WTC11 (cell line): ENCODE measurements at regions not wholly inside any gene's neighbourhood (a gene's known extent, or its start where the extent isn't known, plus 50 kb on each side); places are given as distances from the start of the nearest gene placed in this dataset.

Experiments used
- ATAC-seq: fragments of 200-7000 bp; cut with Tn5 transposase; 2 replicates; pipeline ENCODE4 v1.10.0; 2021; ENCODE audit warnings: mild to moderate bottlenecking, moderate library complexity
- CTCF ChIA-PET: fragments of 300-600 bp; sonication (Branson Sonifier 250); formaldehyde crosslinking; loops from one replicate; lab custom pipeline; 2021; ENCODE audit warnings: antibody characterized with exemption; lab: Charles Lee
- POLR2A ChIA-PET: fragments of 350-600 bp; sonication (Branson Sonifier 250); formaldehyde crosslinking; loops from one replicate; lab custom pipeline; 2021; ENCODE audit warnings: antibody characterized with exemption; lab: Charles Lee
- DNase-seq: peaks from one replicate; pipeline ENCODE4 v3.0.0; 2021; ENCODE audit warnings: low spot score
- H3K27ac Mint-ChIP-seq: 2 replicates; pipeline ENCODE4 v1.8.0; 2021; ENCODE audit warnings: mixed read lengths
- H3K27me3 Mint-ChIP-seq: 2 replicates; pipeline ENCODE4 v1.8.0; 2021; ENCODE audit warnings: low read depth, mild to moderate bottlenecking, moderate library complexity, mixed read lengths
- H3K36me3 Mint-ChIP-seq: 2 replicates; pipeline ENCODE4 v1.8.0; 2021; ENCODE audit warnings: mixed read lengths
- H3K4me1 Mint-ChIP-seq: 2 replicates; pipeline ENCODE4 v1.8.0; 2022; ENCODE audit warnings: mixed read lengths
- H3K4me3 Mint-ChIP-seq: 2 replicates; pipeline ENCODE4 v1.8.0; 2021; ENCODE audit warnings: mild to moderate bottlenecking, moderate library complexity, mixed read lengths
- H3K9me3 Mint-ChIP-seq: 2 replicates; pipeline ENCODE4 v1.8.0; 2021; ENCODE audit warnings: mixed read lengths
- ATF2 ChIP-seq: sonication (generic); formaldehyde crosslinking; IDR thresholded peaks from 2 replicates; pipeline ENCODE4 v1.8.1; 2022; ENCODE audit warnings: low read depth, missing genetic modification reagents, borderline replicate concordance
- CDX4 ChIP-seq: fragments of 250-450 bp; sonication (Bioruptor Pico); IDR thresholded peaks from 2 replicates; pipeline ENCODE4 v1.9.0; 2021; ENCODE audit warnings: moderate library complexity, mild to moderate bottlenecking, inconsistent platforms, borderline replicate concordance
- CREB1 ChIP-seq: sonication (generic); formaldehyde crosslinking; IDR thresholded peaks from 2 replicates; pipeline ENCODE4 v1.8.0; 2023; ENCODE audit warnings: mild to moderate bottlenecking, missing genetic modification reagents
- CREM ChIP-seq: sonication (generic); formaldehyde crosslinking; IDR thresholded peaks from 2 replicates; pipeline ENCODE4 v1.8.1; 2022; ENCODE audit warnings: mild to moderate bottlenecking, missing genetic modification reagents, moderate library complexity
- E2F1 ChIP-seq: sonication (generic); formaldehyde crosslinking; IDR thresholded peaks from 2 replicates; pipeline ENCODE4 v1.8.0; 2022; ENCODE audit warnings: mild to moderate bottlenecking, missing genetic modification reagents
- E2F4 ChIP-seq: sonication (generic); formaldehyde crosslinking; IDR thresholded peaks from 2 replicates; pipeline ENCODE4 v1.8.1; 2022; ENCODE audit warnings: low read depth, mild to moderate bottlenecking, moderate library complexity, missing genetic modification reagents, borderline replicate concordance
- ELF4 ChIP-seq: sonication (generic); formaldehyde crosslinking; IDR thresholded peaks from 2 replicates; pipeline ENCODE4 v1.8.1; 2022; ENCODE audit warnings: low read depth, mild to moderate bottlenecking, moderate library complexity, missing genetic modification reagents
- ETV6 ChIP-seq: sonication (generic); formaldehyde crosslinking; IDR thresholded peaks from 2 replicates; pipeline ENCODE4 v1.8.1; 2022; ENCODE audit warnings: mild to moderate bottlenecking, missing genetic modification reagents
- FOXJ3 ChIP-seq: sonication (generic); formaldehyde crosslinking; IDR thresholded peaks from 2 replicates; pipeline ENCODE4 v1.9.0; 2021; ENCODE audit warnings: missing genetic modification reagents, mild to moderate bottlenecking, borderline replicate concordance
- HMGA2 ChIP-seq: fragments of 250-450 bp; sonication (Bioruptor Pico); IDR thresholded peaks from 2 replicates; pipeline ENCODE4 v1.4.0; 2021; ENCODE audit warnings: mild to moderate bottlenecking, moderate library complexity
- IRF2 ChIP-seq: sonication (generic); formaldehyde crosslinking; IDR thresholded peaks from 2 replicates; pipeline ENCODE4 v1.8.0; 2022; ENCODE audit warnings: low read depth, missing genetic modification reagents, borderline replicate concordance
- KAT7 ChIP-seq: sonication (generic); formaldehyde crosslinking; IDR thresholded peaks from 2 replicates; pipeline ENCODE4 v1.8.1; 2023; ENCODE audit warnings: missing genetic modification reagents, mild to moderate bottlenecking, borderline replicate concordance
- NFATC4 ChIP-seq: fragments of 250-450 bp; sonication (Bioruptor Pico); IDR thresholded peaks from 2 replicates; pipeline ENCODE4 v1.9.0; 2021; ENCODE audit warnings: mild to moderate bottlenecking
- NFYB ChIP-seq: sonication (generic); formaldehyde crosslinking; conservative IDR thresholded peaks from 2 replicates; pipeline ENCODE4 v1.8.0; 2022; ENCODE audit warnings: low read depth, missing genetic modification reagents
- NR3C1 ChIP-seq: sonication (generic); formaldehyde crosslinking; conservative IDR thresholded peaks from 2 replicates; pipeline ENCODE4 v1.8.1; 2023; ENCODE audit warnings: low read depth, mild to moderate bottlenecking, missing genetic modification reagents
- OVOL2 ChIP-seq: fragments of 250-450 bp; sonication (Bioruptor Pico); IDR thresholded peaks from 2 replicates; pipeline ENCODE4 v1.9.0; 2021; ENCODE audit warnings: mild to moderate bottlenecking, borderline replicate concordance
- RELA ChIP-seq: sonication (generic); formaldehyde crosslinking; IDR thresholded peaks from 2 replicates; pipeline ENCODE4 v1.8.1; 2022; ENCODE audit warnings: missing genetic modification reagents, mild to moderate bottlenecking, borderline replicate concordance
- RORB ChIP-seq: fragments of 250-450 bp; sonication (Bioruptor Pico); IDR thresholded peaks from 2 replicates; pipeline ENCODE4 v1.9.0; 2021; ENCODE audit warnings: mild to moderate bottlenecking
- ZBTB21 ChIP-seq: sonication (generic); formaldehyde crosslinking; IDR thresholded peaks from 2 replicates; pipeline ENCODE4 v1.8.1; 2023; ENCODE audit warnings: mild to moderate bottlenecking, missing genetic modification reagents, borderline replicate concordance
- ZNF232 ChIP-seq: sonication (generic); formaldehyde crosslinking; IDR thresholded peaks from 2 replicates; pipeline ENCODE4 v1.8.0; 2022; ENCODE audit warnings: mild to moderate bottlenecking, missing genetic modification reagents
- TF ChIP-seq, protein P1 (sequence below): sonication (generic); formaldehyde crosslinking; IDR thresholded peaks from 2 replicates; pipeline ENCODE4 v1.8.1; 2022; ENCODE audit warnings: missing genetic modification reagents, borderline replicate concordance
- TF ChIP-seq, protein P2 (sequence below): sonication (generic); formaldehyde crosslinking; IDR thresholded peaks from 2 replicates; pipeline ENCODE4 v1.8.0; 2022; ENCODE audit warnings: mild to moderate bottlenecking, missing genetic modification reagents
- TF ChIP-seq, protein P3 (sequence below): sonication (generic); formaldehyde crosslinking; IDR thresholded peaks from 2 replicates; pipeline ENCODE4 v1.8.1; 2023; ENCODE audit warnings: mild to moderate bottlenecking, missing genetic modification reagents
- TF ChIP-seq, protein P4 (sequence below): sonication (generic); formaldehyde crosslinking; IDR thresholded peaks from 2 replicates; pipeline ENCODE4 v1.8.1; 2023; ENCODE audit warnings: mild to moderate bottlenecking, missing genetic modification reagents, moderate library complexity

DNA sequence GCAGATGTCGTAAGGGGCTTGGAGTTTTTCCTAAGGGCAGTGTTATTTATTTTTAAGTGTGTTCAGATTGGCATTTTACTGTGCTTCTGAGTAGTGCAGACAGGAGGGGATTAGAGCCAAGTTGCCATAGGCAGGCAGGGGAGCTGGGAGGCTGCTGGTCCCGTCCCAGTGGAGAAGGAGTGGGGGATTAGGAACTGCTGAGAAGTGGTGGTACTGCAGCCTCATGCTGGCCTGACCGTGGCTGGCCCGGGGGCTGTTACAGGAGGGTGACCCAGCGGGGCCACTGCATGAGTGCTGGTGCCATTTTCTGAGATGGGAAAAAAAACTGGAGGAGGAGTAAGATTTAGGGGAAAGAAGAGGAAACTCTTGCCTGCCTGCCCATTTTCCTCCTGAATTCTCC lies 52.3 kb upstream of the DLK1 start (continued):
- TF ChIP-seq, protein P1, sequence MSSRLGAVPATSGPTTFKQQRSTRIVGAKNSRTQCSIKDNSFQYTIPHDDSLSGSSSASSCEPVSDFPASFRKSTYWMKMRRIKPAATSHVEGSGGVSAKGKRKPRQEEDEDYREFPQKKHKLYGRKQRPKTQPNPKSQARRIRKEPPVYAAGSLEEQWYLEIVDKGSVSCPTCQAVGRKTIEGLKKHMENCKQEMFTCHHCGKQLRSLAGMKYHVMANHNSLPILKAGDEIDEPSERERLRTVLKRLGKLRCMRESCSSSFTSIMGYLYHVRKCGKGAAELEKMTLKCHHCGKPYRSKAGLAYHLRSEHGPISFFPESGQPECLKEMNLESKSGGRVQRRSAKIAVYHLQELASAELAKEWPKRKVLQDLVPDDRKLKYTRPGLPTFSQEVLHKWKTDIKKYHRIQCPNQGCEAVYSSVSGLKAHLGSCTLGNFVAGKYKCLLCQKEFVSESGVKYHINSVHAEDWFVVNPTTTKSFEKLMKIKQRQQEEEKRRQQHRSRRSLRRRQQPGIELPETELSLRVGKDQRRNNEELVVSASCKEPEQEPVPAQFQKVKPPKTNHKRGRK (CRISPR knock-in tag) = no peak
- TF ChIP-seq IRF2 (no peak), RELA (CRISPR knock-in tag) (no peak), E2F4 (CRISPR knock-in tag) (no peak), ZNF232 (CRISPR knock-in tag) (no peak), NFYB (CRISPR knock-in tag) (no peak), CREB1 (CRISPR knock-in tag) (no peak), ELF4 (CRISPR knock-in tag) (no peak), FOXJ3 (no peak), ZBTB21 (no peak), KAT7 (no peak)

- H3K27ac Mint-ChIP-seq = no peak overlapping the region
- H3K4me3 Mint-ChIP-seq = no peak overlapping the region
- no peak for ATAC-seq
- no peak for DNase-seq
- H3K9me3 Mint-ChIP-seq = no peaks in the 10 kb centered on the region
- ChIA-PET CTCF (interaction anchor here (1.6 kb wide), 2 partner anchors 22 to 226 kb away, joined by 6 to 7 read pairs; no protein-coding TSS in a partner anchor), POLR2A (no interaction called here)
- peaks cover 24% of the 10 kb centered on the region for H3K27me3 Mint-ChIP-seq
- no peaks in the 10 kb centered on the region for H3K36me3 Mint-ChIP-seq
- no peak for TF ChIP-seq E2F1 (CRISPR knock-in tag)
- no peak for TF ChIP-seq CREM (CRISPR knock-in tag)
- no peak for TF ChIP-seq RORB (CRISPR knock-in tag)
- no peak for TF ChIP-seq HMGA2 (CRISPR knock-in tag)
- TF ChIP-seq, protein P2, sequence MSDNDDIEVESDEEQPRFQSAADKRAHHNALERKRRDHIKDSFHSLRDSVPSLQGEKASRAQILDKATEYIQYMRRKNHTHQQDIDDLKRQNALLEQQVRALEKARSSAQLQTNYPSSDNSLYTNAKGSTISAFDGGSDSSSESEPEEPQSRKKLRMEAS = no peak
- no peak for TF ChIP-seq ZNF232 (CRISPR knock-in tag)
- TF ChIP-seq OVOL2 = no peak
- no peak for TF ChIP-seq ETV6 (CRISPR knock-in tag)
- TF ChIP-seq NR3C1 (CRISPR knock-in tag) = no peak
- TF ChIP-seq, all 79 proteins: peak for 0
- peaks cover 23% of the 10 kb centered on the region for H3K4me1 Mint-ChIP-seq
Measured at GRCh38 chr14:100674897-100675619, 51.6 kb upstream of the DLK1 start.

DNA sequence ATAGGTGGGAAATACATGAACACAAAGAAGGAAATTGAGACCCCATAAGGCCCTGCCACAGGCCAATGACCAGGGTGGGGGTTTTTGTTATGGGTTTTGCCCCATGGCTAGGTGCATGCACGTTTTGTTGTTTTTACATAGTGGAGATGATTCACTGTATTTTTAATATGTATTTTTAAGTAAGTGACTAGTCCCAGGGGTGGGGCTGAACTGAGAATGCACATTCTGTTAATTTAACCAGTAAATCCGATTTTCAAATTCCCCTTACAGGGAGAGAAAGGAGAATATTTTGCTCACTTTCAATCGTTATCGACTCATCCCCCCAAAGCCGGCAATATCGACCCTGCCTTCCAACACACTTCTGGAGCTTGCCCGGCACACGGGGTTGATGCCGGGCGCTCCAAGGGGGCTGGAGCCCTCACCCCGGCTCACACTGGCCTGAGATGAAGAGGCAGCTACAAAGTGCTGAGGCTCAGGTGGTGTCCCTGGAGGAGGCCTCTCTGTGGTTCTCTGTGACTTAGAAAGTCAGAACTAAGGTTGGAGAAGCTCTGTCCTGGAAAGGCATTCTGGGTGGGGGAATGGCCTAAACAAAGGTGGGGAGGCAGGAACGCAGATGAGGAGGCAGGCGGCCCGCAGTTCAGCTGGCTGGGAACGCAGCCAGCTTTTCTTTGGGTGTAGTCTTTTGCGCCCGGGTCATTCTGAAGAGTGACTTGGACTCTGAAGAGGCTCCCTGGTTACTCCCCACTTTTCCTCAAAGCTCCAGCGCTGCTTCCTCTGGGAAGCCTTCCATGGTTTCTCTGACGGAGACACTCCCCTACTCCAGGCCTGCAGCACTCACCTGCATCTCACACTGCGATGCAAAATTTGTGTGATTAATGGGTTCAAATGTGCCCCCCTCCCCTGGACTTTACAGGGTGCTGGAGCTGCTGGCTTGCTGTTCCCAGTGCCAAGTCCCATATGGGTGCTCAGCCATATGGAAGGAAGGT lies 50.7 kb upstream of the DLK1 start:
- DNase-seq = no peak
- peaks cover 24% of the 10 kb centered on the region for H3K27me3 Mint-ChIP-seq
- H3K4me1 Mint-ChIP-seq = peaks cover 23% of the 10 kb centered on the region
- no peak overlapping the region for H3K4me3 Mint-ChIP-seq
- no peak overlapping the region for H3K27ac Mint-ChIP-seq
- POLR2A ChIA-PET = no interaction called here
- CTCF ChIA-PET = interaction anchor here (1.1 to 1.9 kb wide), 5 partner anchors 10 to 225 kb away, joined by 3 to 7 read pairs (median 5); no protein-coding TSS in a partner anchor
- H3K9me3 Mint-ChIP-seq = no peaks in the 10 kb centered on the region
- no peak for ATAC-seq
- H3K36me3 Mint-ChIP-seq = no peaks in the 10 kb centered on the region
- TF ChIP-seq CDX4 (CRISPR knock-in tag) (no peak), ATF2 (CRISPR knock-in tag) (no peak), NFATC4 (no peak), HMGA2 (CRISPR knock-in tag) (no peak)
- TF ChIP-seq, protein P3, sequence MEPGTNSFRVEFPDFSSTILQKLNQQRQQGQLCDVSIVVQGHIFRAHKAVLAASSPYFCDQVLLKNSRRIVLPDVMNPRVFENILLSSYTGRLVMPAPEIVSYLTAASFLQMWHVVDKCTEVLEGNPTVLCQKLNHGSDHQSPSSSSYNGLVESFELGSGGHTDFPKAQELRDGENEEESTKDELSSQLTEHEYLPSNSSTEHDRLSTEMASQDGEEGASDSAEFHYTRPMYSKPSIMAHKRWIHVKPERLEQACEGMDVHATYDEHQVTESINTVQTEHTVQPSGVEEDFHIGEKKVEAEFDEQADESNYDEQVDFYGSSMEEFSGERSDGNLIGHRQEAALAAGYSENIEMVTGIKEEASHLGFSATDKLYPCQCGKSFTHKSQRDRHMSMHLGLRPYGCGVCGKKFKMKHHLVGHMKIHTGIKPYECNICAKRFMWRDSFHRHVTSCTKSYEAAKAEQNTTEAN = no peak
- TF ChIP-seq, protein P4, sequence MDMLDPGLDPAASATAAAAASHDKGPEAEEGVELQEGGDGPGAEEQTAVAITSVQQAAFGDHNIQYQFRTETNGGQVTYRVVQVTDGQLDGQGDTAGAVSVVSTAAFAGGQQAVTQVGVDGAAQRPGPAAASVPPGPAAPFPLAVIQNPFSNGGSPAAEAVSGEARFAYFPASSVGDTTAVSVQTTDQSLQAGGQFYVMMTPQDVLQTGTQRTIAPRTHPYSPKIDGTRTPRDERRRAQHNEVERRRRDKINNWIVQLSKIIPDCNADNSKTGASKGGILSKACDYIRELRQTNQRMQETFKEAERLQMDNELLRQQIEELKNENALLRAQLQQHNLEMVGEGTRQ (CRISPR knock-in tag) = no peak
